ENCODE measurements at regions not wholly inside any gene's neighbourhood (a gene's known extent, or its start where the extent isn't known, plus 50 kb on each side); places are given as distances from the start of the nearest gene placed in this dataset.

- no peak overlapping the region for H3K27ac ChIP-seq (ENCODE audit: low read depth, low read length)
- H3K9me3 ChIP-seq (ENCODE audit: control insufficient read depth in 1 of 2, low read length in 2 of 2) = peaks cover 0 to 4% of the 10 kb centered on the region in 2 donors
- Mint-ChIP-seq H3K27ac (no peak overlapping the region), H3K4me3 (no peak overlapping the region), H3K9me3 (peaks cover 0 to 11% (median 3%) of the 10 kb centered on the region in 8 donors), H3K36me3 (no peaks in the 10 kb centered on the region), H3K27me3 (no peaks in the 10 kb centered on the region), H3K4me1 (no peaks in the 10 kb centered on the region)
- H3K36me3 ChIP-seq (ENCODE audit: insufficient read depth, low read length) = no peaks in the 10 kb centered on the region
- no peak overlapping the region for H3K4me3 ChIP-seq (ENCODE audit: low read length in 2 of 2)
- no peaks in the 10 kb centered on the region for H3K4me1 ChIP-seq (ENCODE audit: insufficient read depth, low read length)
- CTCF ChIA-PET (ENCODE audit: partially characterized antibody) = no interaction called here
- intact Hi-C loops (cut with micrococcal nuclease) = no loop called here
- POLR2A ChIA-PET (ENCODE audit: partially characterized antibody) = no interaction called here
- DNase-seq = no peak
- no peaks in the 10 kb centered on the region for H3K27me3 ChIP-seq (ENCODE audit: insufficient read depth, low read length)
These were observed 654.2 kb downstream of the UQCRFS1 start for GRCh38 chr19:28558783-28559182.

DNA sequence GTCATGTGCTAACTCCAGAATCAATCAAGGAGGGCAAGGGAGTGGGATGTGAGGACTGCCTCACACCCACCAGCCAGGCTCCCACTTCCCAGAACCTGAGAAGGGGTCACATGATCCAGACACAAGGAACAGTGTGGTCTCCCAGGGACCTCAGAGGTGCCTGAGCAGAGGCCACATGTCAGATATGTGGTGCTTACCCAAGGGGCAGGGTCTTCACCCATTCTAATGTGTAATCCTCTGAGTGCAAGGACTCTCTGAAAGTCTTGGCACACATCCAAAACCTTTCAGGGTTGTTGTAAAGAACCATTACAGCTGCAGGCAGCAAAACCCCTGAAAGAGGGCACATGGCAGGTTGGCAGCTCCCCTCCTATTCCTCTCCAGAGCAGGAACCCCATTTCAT is 656.6 kb downstream of the UQCRFS1 start:
- no peaks in the 10 kb centered on the region for H3K36me3 Mint-ChIP-seq
- Histone ChIP-seq H3K27ac (ENCODE audit: low read depth, low read length) (no peak overlapping the region), H3K27me3 (ENCODE audit: insufficient read depth, low read length) (no peaks in the 10 kb centered on the region), H3K4me1 (ENCODE audit: insufficient read depth, low read length) (no peaks in the 10 kb centered on the region), H3K9me3 (ENCODE audit: control insufficient read depth in 1 of 2, low read length in 2 of 2) (peaks cover 0 to 4% of the 10 kb centered on the region in 2 donors), H3K36me3 (ENCODE audit: insufficient read depth, low read length) (no peaks in the 10 kb centered on the region), H3K4me3 (ENCODE audit: low read length in 2 of 2) (no peak overlapping the region)
- no peak for DNase-seq
- no peak overlapping the region for H3K4me3 Mint-ChIP-seq
- H3K27ac Mint-ChIP-seq = no peak overlapping the region
- ChIA-PET CTCF (ENCODE audit: partially characterized antibody) (no interaction called here), POLR2A (ENCODE audit: partially characterized antibody) (no interaction called here)
- H3K9me3 Mint-ChIP-seq = peaks cover 0 to 20% (median 2%) of the 10 kb centered on the region in 8 donors
- no peaks in the 10 kb centered on the region for H3K4me1 Mint-ChIP-seq
- intact Hi-C loops (cut with micrococcal nuclease) = no loop called here
- no peaks in the 10 kb centered on the region for H3K27me3 Mint-ChIP-seq

- H3K27ac Mint-ChIP-seq = no peak overlapping the region
- H3K4me1 Mint-ChIP-seq = no peaks in the 10 kb centered on the region
- intact Hi-C loops (cut with micrococcal nuclease) = no loop called here
These were observed 657.6 kb downstream of the UQCRFS1 start for GRCh38 chr19:28555317-28555716.

DNA sequence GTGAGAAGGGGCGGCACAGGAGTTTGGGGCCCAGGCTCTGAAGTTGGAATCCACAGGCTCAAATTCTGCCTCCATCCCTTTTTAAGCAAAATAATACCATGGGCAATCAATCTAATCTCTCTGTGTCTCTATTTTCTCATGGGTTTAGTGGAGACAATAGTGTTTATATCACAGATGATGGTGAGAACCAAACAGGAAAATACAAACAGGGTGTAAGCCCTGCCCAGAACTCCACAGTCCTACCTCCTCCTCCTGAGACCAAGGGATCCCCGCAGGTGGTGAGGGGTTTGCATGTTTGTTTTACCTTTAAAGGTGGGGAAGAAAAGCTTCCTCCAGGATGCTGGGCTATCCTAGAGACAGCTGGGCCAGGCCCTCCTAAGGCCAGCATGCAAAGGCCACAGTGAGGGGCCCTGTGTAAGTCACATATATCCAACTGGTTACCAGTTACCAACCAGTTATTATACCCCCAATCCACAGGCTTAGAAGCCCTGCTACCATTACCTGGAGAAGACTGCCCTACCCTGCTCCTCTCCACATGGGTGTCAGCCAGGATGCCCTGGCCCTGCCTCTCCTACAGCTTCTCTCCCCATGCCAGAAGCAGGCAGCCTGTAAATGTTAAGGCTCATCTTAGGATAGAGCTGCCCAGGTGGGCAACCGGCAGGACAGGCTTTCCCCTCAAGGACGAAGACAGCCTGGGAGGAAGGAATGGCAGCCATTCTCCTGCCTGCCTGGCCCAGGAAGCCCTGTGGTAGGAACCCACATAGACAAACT is 658.4 kb downstream of the UQCRFS1 start:
- Mint-ChIP-seq H3K9me3 (peaks cover 0 to 20% (median 2%) of the 10 kb centered on the region in 8 donors), H3K4me3 (no peak overlapping the region), H3K4me1 (no peaks in the 10 kb centered on the region), H3K36me3 (no peaks in the 10 kb centered on the region), H3K27ac (no peak overlapping the region), H3K27me3 (no peaks in the 10 kb centered on the region)
- Histone ChIP-seq H3K27ac (ENCODE audit: low read depth, low read length) (no peak overlapping the region), H3K4me3 (ENCODE audit: low read length in 2 of 2) (no peak overlapping the region), H3K27me3 (ENCODE audit: insufficient read depth, low read length) (no peaks in the 10 kb centered on the region), H3K9me3 (ENCODE audit: control insufficient read depth in 1 of 2, low read length in 2 of 2) (peaks cover 0 to 4% of the 10 kb centered on the region in 2 donors), H3K36me3 (ENCODE audit: insufficient read depth, low read length) (no peaks in the 10 kb centered on the region), H3K4me1 (ENCODE audit: insufficient read depth, low read length) (no peaks in the 10 kb centered on the region)
- intact Hi-C loops (cut with micrococcal nuclease) = no loop called here
- POLR2A ChIA-PET (ENCODE audit: partially characterized antibody) = no interaction called here
- CTCF ChIA-PET (ENCODE audit: partially characterized antibody) = no interaction called here
- no peak for DNase-seq

More at GRCh38 chr19:28555317-28555716, 657.6 kb downstream of the UQCRFS1 start:
- Histone ChIP-seq H3K36me3 (ENCODE audit: insufficient read depth, low read length) (no peaks in the 10 kb centered on the region), H3K4me1 (ENCODE audit: insufficient read depth, low read length) (no peaks in the 10 kb centered on the region), H3K4me3 (ENCODE audit: low read length in 2 of 2) (no peak overlapping the region), H3K27me3 (ENCODE audit: insufficient read depth, low read length) (no peaks in the 10 kb centered on the region), H3K9me3 (ENCODE audit: control insufficient read depth in 1 of 2, low read length in 2 of 2) (peaks cover 0 to 4% of the 10 kb centered on the region in 2 donors), H3K27ac (ENCODE audit: low read depth, low read length) (no peak overlapping the region)
- Mint-ChIP-seq H3K27me3 (no peaks in the 10 kb centered on the region), H3K9me3 (peaks cover 0 to 20% (median 2%) of the 10 kb centered on the region in 8 donors), H3K4me3 (no peak overlapping the region), H3K36me3 (no peaks in the 10 kb centered on the region)
- ChIA-PET POLR2A (ENCODE audit: partially characterized antibody) (no interaction called here), CTCF (ENCODE audit: partially characterized antibody) (no interaction called here)
- DNase-seq = no peak

- Histone ChIP-seq H3K36me3 (ENCODE audit: insufficient read depth, low read length) (no peaks in the 10 kb centered on the region), H3K27me3 (ENCODE audit: insufficient read depth, low read length) (no peaks in the 10 kb centered on the region), H3K4me3 (ENCODE audit: low read length in 2 of 2) (no peak overlapping the region), H3K9me3 (ENCODE audit: control insufficient read depth in 1 of 2, low read length in 2 of 2) (peaks cover 0 to 4% of the 10 kb centered on the region in 2 donors), H3K4me1 (ENCODE audit: insufficient read depth, low read length) (no peaks in the 10 kb centered on the region), H3K27ac (ENCODE audit: low read depth, low read length) (no peak overlapping the region)
- intact Hi-C loops (cut with micrococcal nuclease) = no loop called here
- H3K27ac Mint-ChIP-seq = no peak overlapping the region
- DNase-seq = no peak
- H3K27me3 Mint-ChIP-seq = no peaks in the 10 kb centered on the region
- no peaks in the 10 kb centered on the region for H3K36me3 Mint-ChIP-seq
- ChIA-PET POLR2A (ENCODE audit: partially characterized antibody) (no interaction called here), CTCF (ENCODE audit: partially characterized antibody) (no interaction called here)
- H3K4me3 Mint-ChIP-seq = no peak overlapping the region
- H3K4me1 Mint-ChIP-seq = no peaks in the 10 kb centered on the region
- peaks cover 0 to 20% (median 2%) of the 10 kb centered on the region in 8 donors for H3K9me3 Mint-ChIP-seq
These were observed 659.2 kb downstream of the UQCRFS1 start for GRCh38 chr19:28553764-28554163.

DNA sequence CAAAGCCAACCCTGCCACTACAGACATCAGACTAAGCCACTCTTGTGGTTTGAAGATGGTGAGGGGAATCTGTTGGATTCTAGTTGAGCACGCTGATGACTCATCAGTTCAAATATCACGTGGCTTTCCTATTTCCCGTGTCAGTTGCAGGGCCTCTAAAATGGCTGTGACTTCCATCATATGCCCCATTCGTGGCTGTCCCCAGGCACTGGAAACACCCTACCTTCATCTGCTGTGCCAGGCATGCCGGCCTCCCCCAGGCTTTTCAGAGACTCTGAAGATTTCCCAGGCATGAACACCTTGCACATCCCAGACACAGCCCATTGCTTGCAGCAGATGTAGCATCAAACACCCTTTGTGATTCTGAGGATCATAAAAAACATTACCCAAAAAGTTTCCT is 659.9 kb downstream of the UQCRFS1 start:
- Histone ChIP-seq H3K9me3 (ENCODE audit: control insufficient read depth in 1 of 2, low read length in 2 of 2) (peaks cover 0 to 4% of the 10 kb centered on the region in 2 donors), H3K4me1 (ENCODE audit: insufficient read depth, low read length) (no peaks in the 10 kb centered on the region), H3K36me3 (ENCODE audit: insufficient read depth, low read length) (no peaks in the 10 kb centered on the region), H3K4me3 (ENCODE audit: low read length in 2 of 2) (no peak overlapping the region), H3K27me3 (ENCODE audit: insufficient read depth, low read length) (no peaks in the 10 kb centered on the region), H3K27ac (ENCODE audit: low read depth, low read length) (no peak overlapping the region)
- peaks cover 0 to 23% (median 2%) of the 10 kb centered on the region in 8 donors for H3K9me3 Mint-ChIP-seq
- no peak overlapping the region for H3K27ac Mint-ChIP-seq
- ChIA-PET POLR2A (ENCODE audit: partially characterized antibody) (no interaction called here), CTCF (ENCODE audit: partially characterized antibody) (no interaction called here)
- intact Hi-C loops (cut with micrococcal nuclease) = no loop called here
- no peak overlapping the region for H3K4me3 Mint-ChIP-seq
- no peaks in the 10 kb centered on the region for H3K36me3 Mint-ChIP-seq
- DNase-seq = no peak
- H3K27me3 Mint-ChIP-seq = no peaks in the 10 kb centered on the region
- no peaks in the 10 kb centered on the region for H3K4me1 Mint-ChIP-seq

- H3K4me1 Mint-ChIP-seq = no peaks in the 10 kb centered on the region
- no peak overlapping the region for H3K4me3 ChIP-seq (ENCODE audit: low read length in 2 of 2)
- no peaks in the 10 kb centered on the region for H3K4me1 ChIP-seq (ENCODE audit: insufficient read depth, low read length)
- H3K36me3 ChIP-seq (ENCODE audit: insufficient read depth, low read length) = no peaks in the 10 kb centered on the region
- no peak overlapping the region for H3K27ac Mint-ChIP-seq
- H3K27ac ChIP-seq (ENCODE audit: low read depth, low read length) = no peak overlapping the region
- ChIA-PET CTCF (ENCODE audit: partially characterized antibody) (no interaction called here), POLR2A (ENCODE audit: partially characterized antibody) (no interaction called here)
- intact Hi-C loops (cut with micrococcal nuclease) = no loop called here
- no peaks in the 10 kb centered on the region for H3K36me3 Mint-ChIP-seq
- H3K27me3 Mint-ChIP-seq = no peaks in the 10 kb centered on the region
- no peak overlapping the region for H3K4me3 Mint-ChIP-seq
- DNase-seq = no peak
- H3K9me3 ChIP-seq (ENCODE audit: control insufficient read depth in 1 of 2, low read length in 2 of 2) = no peaks in the 10 kb centered on the region
- H3K27me3 ChIP-seq (ENCODE audit: insufficient read depth, low read length) = no peaks in the 10 kb centered on the region
- H3K9me3 Mint-ChIP-seq = peaks cover 0 to 32% (median 5%) of the 10 kb centered on the region in 8 donors
These were observed 663.2 kb downstream of the UQCRFS1 start for GRCh38 chr19:28549680-28550277.
